Stimulated activated CD4-positive, alpha-beta T cell treated with anti-CD3 and anti-CD28 coated beads, Interleukin-1b, Interleukin-23, amount 100 ng/mL, for 1 hour (primary cell): ENCODE measurements at regions not wholly inside any gene's neighbourhood (a gene's known extent, or its start where the extent isn't known, plus 50 kb on each side); places are given as distances from the start of the nearest gene placed in this dataset.
"Not testable (repeated sequence)": the region's sequence is repeated elsewhere in the genome, so short reads cannot be mapped to it uniquely, and the experiment has no call there.

ENCODE experiments used
- DNase-seq, 2 donors: peaks; one replicate each; pipeline ENCODE4 v3.0.0-alpha.2; 2020; ENCODE audit warnings: low read depth in 2 of 2

DNA sequence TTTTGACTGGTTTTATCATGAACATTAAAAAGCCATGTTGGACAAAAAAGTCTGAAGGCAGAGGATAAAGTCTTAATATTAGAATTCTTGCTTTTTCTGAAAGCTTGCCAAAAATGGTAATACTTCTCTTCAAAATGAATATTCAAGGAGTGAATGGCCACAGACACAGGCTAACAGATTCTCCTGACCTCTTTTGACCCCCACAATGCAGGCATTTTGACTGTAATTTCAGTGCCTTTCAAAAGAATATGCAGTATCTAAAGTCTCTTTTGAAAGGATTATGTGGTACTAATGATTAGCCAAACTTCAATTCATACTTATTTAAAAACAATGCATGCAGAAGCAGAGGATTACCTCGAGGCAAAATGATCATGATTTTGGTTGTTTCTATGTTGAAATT lies 557.8 kb upstream of the GCFC2 start:
- DNase-seq = no peak

DNA sequence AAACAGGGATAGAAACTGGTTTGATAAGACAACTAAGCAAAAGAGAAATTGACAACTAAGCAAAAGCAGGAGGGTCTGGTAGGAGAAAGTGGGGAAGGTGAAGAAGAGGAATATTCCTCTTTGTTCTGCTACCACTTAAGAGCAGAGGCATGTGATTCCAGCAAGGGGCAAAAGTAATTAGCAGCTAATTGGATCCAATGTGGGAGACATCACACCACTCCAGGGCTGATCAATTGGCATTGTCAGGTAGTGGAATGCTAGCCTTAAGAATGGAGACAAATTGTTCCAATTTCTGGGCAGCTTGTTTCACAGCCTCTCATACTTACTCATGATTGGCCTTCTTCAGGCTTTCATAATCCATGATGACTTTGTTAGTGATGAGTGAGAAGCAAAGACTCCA lies 547.1 kb upstream of the GCFC2 start:
- DNase-seq = no peak

DNA sequence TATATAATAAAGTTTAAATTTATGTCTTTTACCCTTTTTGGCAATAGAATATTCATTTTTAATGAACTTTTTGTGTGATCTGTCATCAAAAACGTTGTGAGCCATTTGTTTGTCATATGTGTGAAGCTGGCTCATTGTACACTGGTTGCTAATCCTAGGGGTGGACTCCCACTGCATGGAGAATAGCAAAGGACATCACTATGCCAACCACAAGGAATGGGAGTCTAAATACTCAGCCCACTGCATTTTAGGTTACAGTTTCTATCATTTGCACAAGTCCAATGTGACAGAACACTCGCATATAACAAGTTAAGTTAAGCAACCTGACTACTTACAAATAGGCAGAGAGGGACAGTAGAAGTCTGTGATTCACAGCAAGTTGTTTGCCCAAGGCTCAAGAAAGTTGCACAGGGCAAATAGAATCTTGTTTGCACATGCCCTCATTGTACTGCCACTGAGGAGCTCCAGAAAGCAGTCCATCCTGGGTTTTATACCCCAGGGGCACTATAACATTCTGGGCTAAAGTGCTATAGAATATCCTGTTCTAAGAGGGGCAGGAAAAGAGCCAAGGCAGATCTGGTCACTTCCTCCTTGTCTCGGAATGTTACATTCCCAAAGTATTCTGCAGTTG lies 545.9 kb upstream of the GCFC2 start:
- no peak for DNase-seq

DNA sequence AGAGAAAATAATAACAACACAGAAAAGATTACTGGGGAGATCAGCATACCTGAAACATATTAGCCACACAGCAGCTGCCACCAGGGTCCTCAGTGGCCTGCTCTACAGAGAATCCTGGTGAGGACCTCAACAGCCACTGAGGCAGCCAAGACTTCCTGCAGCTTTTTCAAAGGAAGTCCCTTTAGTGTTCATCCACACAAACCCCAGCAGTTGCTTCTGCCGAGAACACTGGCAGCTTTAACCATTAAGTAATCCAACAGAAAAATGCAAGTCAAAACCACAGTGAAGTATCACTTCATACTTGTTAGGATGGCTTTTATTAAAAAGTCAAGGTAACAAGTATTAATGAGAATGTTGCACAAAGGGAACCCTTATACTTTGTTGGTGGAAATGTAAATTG lies 542.0 kb upstream of the GCFC2 start:
- no peak for DNase-seq

DNA sequence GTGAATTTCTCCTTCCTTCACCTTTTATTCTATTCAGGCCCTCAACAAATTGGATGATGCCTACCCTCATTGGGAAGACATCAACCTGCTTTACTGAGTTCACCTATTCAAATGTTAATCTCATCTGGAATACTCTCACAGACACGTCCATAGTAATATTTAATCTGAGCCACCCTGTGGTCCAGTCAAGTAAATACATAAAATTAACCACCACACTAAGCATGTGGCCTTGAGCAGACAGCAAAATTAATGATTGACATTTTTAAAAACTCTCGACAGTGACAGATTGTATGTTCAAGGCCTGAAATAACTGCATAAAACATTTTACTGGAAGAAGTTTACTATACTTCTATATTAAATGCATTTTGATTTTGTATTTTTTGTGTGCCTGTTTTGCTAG lies 540.6 kb upstream of the GCFC2 start:
- no peak for DNase-seq

DNA sequence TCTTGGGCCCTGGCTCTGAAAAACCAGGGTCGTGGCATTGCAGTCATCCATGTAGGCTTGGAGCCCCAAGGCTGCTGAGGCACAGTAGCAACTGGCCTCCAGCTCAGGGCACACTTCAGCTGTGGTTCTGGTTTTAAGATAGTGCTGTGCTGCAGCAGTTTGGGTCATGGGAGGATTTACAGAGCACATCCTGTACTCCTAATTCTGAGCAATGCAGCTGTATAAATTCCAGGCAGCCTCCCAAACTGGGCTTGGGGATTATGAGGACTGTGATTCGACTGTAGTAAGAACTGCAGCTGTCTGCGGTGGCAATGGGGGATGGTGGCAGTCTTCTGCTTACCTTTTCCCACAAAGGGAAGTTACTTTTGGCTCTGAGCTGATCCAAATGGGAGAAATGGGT lies 536.3 kb upstream of the GCFC2 start:
- DNase-seq = no peak

DNA sequence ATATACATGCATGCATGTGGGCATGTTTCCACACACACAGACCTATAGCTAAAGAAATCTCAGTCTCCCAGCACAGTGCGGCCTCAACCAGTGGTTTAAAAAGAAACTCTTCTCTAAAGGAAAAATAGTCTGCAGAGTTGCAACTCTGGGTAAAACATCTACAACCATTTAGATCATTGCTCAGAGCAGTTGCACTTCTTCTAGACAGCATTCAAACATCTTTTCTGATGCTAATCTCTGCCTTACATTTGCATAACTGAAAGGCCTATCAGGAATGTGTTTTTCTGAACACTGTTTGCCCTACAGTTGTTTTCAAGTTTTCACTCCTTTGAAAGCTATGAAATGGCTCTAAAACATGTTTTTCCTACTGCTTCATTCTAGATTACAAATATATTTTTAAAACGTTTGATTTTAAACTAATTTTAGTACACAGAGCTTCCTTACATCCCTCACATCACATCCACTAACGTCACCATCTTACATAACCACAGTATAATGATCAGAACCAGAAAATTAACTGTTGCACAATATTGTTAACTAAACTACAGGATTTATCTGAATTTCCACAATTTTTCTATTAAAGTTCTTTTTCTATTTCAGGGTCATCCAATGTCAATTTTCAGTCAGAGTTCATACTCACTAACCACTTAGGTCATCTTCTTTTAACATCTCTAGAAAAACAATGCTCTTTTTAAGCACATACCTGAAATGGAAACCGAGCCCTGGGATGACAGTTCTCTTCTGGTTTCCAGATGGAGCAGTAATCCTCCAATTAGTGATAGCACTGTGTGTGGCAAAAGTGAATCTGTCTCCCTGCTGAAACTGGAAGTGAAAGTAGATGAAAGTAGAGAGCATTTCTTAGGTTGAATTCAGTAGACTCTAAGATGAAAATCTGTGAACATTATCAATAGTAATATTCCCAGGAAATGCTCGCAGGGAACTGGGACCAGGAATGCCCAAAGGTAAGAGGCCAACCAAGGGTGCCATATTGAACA lies 501.6 kb upstream of the GCFC2 start:
- DNase-seq = no peak

DNA sequence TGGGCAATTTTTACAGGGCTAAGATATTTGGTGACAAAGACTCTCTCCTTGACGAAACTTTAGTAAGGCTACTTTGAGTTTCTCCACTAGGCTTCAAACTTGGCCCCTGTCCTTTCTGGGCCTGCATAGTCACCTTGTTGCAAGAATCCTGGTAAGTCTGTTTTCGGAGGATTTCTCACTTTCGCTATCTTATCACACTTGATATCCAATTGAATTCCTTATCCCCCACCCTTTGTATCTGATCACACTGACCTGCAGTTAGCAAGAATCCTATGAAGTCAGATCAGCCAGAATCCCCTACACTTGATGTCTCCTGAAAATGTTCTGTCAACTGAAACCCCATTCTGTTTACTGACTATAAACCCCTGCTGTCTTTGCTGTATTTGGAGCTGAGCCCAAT lies 499.8 kb upstream of the GCFC2 start:
- no peak for DNase-seq

DNA sequence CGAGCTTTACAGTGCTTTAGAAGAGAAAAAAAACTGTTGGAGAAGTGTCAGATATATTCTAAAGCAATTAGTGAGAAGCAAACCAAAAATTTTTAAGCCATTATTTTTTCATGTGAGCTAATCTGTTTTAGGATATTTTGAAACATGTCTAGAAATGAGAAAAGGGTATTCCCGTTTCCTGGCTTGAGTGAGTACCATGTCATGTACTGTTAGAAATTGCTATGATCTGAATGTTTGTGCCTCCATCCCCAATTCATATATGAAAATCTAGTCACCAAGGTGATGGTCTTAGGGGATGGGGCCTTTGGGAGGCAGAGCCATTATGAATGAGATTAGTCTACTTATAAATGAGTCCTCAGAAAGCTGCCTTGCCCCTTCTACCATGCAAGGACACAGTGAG lies 493.3 kb upstream of the GCFC2 start:
- DNase-seq = no peak

DNA sequence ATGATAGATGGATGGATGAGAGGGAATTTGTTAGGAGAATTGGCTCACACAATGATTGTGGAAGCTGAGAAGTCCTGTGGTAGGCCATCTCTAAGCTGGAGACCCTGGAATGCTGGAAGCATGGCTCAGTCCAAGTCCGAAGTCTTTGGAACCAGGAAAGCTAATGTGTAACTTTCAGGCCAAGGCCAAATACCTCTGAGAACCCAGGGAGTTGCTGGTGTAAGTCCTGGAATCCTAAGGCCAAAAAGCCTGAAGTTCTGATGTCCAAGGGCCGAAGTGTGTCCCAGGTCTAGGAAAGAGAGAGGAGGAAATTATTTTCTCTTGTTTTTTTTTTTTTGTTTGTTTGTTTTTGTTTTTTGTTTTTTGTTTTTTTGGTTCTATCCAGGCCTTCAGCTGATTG lies 492.2 kb upstream of the GCFC2 start:
- no peak for DNase-seq

DNA sequence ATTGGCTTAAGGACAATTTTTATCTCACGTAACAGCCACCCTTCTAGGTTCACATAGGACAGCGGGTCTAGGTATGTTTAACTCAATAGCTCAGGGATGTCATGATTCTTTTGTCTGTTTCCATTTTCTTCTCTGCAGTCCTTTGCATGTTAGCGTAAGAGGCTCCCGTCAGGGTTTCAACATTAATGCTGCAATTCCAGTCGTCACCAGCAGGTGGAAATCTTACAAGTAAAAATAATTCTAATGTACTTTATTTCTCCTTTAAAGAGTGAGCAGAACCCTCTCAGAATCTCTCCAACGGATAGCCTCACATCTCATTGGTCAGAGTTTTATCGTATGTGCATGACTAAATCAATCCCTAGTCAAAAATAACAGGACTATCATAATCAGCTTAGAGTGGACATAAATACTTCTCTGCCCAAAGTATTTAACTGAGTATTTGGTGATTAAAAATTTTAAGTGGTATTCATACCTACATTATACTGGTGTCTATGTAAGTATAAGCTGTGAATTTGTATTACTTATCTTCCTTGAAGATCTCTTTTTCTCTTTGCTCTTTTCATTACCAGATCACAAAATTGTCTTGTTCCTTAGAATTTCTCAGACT lies 487.2 kb upstream of the GCFC2 start:
- DNase-seq = peak in 1 of 2 donors; percentile 1

DNA sequence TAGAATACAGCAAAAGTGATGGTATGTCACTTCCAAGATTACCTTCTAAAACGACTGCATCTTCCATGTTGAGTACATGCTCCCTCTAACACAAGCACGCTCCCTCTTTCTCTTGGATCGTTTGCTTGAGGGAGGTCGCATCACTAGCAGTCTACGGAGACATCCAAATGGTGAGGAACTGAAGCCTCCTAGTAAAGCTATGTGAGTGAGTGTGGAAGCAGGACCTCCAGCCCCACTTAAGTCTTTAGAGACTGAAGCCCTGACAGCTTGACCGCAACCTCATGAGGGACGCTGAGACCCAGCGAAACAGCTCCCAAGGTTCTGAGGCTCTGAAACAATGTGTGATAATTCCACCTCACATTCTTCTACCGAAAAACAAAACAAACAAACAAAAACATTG lies 486.7 kb upstream of the GCFC2 start:
- no peak for DNase-seq

DNA sequence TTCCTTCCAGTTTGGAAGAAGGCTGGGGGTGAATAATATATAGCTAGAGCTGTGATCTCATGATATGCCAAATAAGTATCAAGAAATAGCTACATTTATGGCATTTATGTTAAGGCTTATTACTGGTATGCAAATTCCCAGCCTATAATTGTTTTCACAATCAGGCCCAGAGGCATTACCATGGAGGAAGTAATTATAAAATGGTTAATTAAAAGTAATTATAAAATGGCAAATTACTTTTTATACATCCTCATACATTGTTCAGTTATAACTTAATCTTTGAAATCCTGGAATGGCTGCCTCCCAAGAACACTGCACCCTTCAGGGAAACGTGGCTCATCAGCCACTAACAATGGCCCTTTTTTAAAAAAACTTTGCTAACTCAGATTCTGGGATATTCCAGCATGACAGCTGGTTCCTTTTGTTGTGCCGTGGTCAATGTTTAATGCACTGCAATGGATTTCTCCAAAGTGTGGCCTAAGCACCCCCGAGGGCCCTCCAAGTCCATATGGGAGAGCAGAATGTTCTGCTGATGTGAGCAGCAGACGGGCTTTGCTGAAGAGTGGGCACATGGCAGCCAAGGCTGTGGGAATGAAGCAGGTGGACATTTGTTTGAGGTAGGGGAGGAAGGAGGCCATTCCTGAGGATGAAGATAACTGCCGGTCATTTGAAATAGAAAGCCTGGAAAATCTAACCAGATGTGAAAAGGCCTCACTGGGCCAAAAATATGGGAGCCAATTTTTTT lies 483.5 kb upstream of the GCFC2 start:
- DNase-seq = no peak

DNA sequence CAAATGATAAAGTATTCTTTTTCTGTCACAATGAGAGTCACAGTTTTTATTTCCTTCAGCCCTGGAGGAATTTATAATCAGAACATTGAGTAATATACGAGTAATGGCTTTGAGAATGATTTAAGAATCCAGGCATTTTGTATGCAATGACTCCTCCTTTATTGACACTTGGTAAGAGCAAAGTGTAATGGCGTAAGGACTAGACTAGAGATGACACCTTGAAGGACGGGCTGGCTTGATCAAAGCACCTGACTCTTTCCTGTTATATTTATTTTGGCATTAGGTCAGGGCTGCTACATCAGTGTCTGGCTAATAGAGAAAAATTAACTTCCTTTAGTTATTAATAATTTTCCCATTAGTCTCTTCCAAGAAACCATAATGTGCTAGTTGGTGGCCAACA lies 482.4 kb upstream of the GCFC2 start:
- no peak for DNase-seq

DNA sequence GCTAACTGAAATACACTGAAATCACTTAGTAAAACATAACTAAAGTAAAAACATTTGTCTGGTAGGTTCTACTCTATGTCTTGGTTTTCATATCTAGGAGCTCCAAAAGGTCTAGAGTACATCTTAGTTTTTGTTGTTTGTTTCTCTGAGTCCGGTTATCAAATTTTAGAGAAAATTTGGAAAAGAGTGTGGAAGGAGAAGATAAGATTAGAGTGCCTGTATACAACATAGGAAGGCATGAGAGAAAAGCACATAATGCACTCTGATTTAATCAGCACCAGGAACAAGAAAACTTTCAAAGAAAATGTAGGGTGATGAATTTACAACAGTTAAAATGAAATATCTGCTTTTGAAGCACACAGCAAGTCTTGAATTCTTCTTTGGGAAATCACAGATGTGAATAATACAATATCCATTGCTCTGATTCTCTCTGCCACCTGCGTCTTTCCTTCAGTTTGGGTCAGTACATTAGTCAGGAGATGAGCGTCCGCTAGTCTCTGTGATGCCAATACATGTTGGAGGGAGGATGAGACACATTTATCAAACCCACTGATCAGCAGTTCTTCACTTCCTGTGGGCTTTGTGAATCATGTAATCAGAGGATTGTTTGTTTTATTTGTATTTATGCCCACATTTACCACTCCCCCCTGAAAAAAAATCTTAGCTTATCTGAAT lies 477.8 kb upstream of the GCFC2 start:
- no peak for DNase-seq

DNA sequence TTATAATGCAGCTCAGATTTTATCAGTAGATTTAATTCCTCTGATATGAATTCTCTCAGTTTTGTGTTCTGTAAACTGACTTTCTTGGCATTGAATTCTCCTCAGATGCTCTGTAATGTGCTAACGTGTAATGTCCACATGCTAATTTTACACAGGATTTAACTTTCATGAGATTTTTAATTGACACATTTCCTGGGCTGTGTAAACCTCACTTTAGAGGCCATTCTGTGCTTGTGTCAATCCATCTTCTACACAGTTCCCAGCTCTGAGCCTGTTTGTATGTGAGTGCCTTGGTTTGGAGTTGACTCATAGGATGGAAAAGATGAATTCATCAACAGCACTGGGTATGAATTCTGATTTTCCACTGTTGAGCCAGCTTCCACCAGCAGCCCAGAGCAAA lies 476.7 kb upstream of the GCFC2 start:
- DNase-seq = no peak

DNA sequence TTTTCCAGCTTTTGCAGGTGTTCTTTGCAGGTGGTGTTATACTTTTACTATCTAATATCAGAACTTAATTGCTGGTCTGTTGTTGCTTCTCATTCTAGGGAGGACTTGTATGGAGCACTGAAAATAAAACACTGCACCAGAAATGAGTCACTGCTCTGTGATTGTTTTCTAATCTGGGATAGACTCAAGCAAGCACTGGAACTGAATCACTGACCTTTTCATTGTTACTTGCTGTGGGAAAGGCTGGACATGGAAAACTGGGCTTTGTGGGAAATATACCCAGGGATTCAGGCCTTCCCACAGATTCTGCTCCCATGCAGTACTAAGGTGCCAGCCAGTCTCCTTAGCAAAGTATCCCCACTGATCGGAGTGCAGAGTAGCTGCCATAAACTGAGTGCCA lies 470.0 kb upstream of the GCFC2 start:
- no peak for DNase-seq

DNA sequence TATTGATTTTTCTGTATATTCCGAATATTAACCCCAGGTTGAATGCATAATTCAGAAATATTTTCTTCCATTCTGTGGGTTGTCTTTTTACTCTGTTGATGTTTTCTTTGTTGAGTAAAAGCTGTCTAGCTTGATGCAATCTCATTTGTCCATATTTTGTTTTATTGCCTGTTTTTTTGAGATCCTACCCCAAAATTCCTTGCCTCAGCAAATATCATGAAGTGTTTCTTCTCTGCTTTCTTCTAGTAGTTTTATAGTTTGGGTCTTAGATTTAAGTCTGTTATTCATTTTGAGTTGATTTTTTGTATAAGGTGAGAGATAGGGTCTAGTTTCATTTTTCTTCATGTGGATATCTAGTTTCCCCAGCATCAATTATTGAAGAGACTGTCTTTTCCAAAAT lies 467.9 kb upstream of the GCFC2 start:
- DNase-seq = no peak

DNA sequence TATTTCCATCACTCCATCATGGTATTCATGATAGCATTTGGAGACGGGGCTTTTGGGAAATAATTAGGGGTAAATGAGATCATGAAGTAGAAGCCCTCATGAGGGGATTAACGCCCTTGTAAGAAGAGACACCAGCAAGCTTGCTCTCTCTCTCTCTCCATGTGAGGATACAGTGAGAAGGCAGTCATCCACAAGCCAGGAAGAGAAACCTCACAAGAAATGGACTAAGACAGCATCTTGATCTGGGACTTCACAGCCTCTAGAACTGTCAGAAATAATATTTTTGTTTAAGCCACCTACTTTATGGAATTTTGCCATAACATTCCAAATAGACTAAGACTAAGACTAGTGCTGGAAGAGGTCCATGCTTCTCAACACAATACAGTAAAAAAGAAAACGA lies 464.6 kb upstream of the GCFC2 start:
- no peak for DNase-seq

DNA sequence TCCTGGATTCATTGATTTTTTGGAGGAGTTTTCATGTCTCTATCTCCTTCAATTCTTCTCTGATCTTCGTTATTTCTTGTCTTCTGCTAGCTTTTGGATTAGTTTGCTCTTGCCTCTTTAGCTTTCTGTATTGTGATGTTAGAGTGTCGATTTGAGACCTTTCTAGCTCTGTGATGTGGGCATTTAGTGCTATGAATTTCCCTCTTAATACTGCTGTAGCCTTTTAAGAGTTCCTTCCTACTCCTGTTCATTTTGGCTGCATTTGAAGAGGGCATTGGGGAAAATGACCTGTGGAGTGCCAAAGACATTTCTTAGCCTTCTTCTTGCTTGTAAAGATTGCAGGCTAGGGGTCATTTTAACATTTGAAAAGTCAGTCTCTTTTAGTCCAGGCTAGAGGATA lies 463.8 kb upstream of the GCFC2 start:
- no peak for DNase-seq

DNA sequence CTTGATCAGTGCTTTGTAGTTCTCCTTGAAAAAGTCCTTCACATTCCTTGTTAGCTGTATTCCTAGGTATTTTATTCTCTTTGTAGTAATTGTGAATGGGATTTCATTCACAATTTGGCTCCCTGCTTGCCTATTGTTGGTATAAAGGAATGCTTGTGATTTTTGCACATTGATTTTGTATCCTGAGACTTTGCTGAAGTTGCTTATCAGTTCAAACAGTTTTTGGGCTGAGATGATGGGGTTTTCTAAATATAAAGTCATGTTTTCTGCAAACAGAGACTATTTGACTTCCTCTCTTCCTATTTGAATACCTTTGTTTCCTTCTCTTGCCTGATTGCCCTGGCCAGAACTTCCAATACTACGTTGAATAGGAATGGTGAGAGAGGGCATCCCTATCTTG lies 462.5 kb upstream of the GCFC2 start:
- DNase-seq = not testable (repeated sequence)

DNA sequence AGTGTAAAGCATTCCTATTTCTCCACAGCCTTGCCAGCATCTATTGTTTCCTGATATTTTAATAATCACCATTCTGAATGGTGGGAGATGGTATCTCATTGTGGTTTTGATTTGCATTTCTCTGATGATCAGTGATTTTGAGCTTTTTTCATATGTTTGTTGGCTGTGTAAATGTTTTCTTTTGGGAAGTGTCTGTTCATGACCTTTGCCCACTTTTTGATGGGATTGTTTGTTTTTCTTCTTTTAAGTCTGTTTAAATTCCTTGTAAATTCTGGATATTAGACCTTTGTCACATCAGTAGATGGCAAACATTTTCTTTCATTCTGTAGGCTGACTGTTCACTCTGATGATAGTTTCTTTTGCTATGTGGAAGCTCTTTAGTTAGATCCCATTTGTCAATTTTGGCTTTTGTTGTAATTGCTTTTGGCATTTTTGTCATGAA lies 461.5 kb upstream of the GCFC2 start:
- DNase-seq = not testable (repeated sequence)
